ENCODE measurements at regions not wholly inside any gene's neighbourhood (a gene's known extent, or its start where the extent isn't known, plus 50 kb on each side); places are given as distances from the start of the nearest gene placed in this dataset.

- Histone ChIP-seq H3K4me3 (no peak overlapping the region), H3K27me3 (ENCODE audit: low read depth) (no peaks in the 10 kb centered on the region), H3K9me3 (no peaks in the 10 kb centered on the region), H3K27ac (no peak overlapping the region), H3K36me3 (no peaks in the 10 kb centered on the region), H3K4me1 (no peaks in the 10 kb centered on the region)
- ATAC-seq (no peak), DNase-seq (no peak)
- intact Hi-C loops (cut with DNase I) = no loop called here
- TF ChIP-seq, protein P1, sequence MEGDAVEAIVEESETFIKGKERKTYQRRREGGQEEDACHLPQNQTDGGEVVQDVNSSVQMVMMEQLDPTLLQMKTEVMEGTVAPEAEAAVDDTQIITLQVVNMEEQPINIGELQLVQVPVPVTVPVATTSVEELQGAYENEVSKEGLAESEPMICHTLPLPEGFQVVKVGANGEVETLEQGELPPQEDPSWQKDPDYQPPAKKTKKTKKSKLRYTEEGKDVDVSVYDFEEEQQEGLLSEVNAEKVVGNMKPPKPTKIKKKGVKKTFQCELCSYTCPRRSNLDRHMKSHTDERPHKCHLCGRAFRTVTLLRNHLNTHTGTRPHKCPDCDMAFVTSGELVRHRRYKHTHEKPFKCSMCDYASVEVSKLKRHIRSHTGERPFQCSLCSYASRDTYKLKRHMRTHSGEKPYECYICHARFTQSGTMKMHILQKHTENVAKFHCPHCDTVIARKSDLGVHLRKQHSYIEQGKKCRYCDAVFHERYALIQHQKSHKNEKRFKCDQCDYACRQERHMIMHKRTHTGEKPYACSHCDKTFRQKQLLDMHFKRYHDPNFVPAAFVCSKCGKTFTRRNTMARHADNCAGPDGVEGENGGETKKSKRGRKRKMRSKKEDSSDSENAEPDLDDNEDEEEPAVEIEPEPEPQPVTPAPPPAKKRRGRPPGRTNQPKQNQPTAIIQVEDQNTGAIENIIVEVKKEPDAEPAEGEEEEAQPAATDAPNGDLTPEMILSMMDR (IDR thresholded peaks at IDR 0.05) = no peak
Measured at GRCh38 chr13:57932061-57932460, 300.5 kb downstream of the PCDH17 start.

- Histone ChIP-seq H3K27me3 (ENCODE audit: low read depth) (no peaks in the 10 kb centered on the region), H3K9me3 (no peaks in the 10 kb centered on the region), H3K36me3 (no peaks in the 10 kb centered on the region), H3K27ac (no peak overlapping the region), H3K4me1 (no peaks in the 10 kb centered on the region), H3K4me3 (no peak overlapping the region)
- intact Hi-C loops (cut with DNase I) = no loop called here
- TF ChIP-seq, protein P1 (IDR thresholded peaks at IDR 0.05) = no peak
- ATAC-seq (no peak), DNase-seq (no peak)
Measured at GRCh38 chr13:57933606-57934005, 302.1 kb downstream of the PCDH17 start.

DNA sequence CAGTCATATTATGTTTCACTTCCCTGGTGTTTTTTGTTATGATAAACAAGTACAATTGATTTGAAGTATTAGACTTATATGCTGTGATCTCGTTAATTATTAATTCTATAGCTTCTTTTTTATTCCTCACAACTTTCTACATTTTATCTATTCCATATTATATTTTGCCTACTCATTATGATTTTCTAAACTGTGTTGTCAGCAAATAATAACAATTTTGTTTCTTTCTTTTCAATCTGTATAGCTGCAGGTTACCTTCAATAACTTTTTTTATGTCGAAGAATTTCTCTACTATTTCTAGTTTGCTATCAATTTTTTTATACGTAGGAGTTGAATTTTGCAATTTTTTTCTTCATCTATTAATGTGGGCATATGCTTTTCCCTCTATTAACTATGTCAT is 304.4 kb downstream of the PCDH17 start:
- Histone ChIP-seq H3K27ac (no peak overlapping the region), H3K27me3 (ENCODE audit: low read depth) (no peaks in the 10 kb centered on the region), H3K9me3 (no peaks in the 10 kb centered on the region), H3K36me3 (no peaks in the 10 kb centered on the region), H3K4me1 (no peaks in the 10 kb centered on the region), H3K4me3 (no peak overlapping the region)
- intact Hi-C loops (cut with DNase I) = no loop called here
- ATAC-seq (no peak), DNase-seq (no peak)
- TF ChIP-seq, protein P1 (IDR thresholded peaks at IDR 0.05) = no peak

DNA sequence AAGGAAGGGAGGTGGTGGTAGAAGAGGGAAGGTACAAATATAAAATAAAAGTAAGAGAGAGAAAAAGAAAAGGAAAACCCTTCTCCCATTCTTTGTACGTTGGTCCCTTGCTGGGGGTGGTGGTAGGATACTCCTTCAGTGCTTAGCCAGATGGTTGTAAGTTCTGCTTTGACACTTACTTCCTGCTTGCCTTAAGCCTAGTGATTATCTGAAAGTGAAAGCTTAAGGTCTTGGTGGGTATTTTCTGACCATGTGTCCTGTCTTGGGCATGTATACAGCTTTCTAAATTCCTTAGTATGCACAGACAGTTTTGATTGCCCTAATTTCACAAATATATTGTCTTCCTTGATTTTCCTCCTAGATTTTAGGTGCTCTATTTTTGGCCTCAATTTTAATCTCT is 314.8 kb downstream of the PCDH17 start:
- Histone ChIP-seq H3K9me3 (no peaks in the 10 kb centered on the region), H3K27me3 (ENCODE audit: low read depth) (no peaks in the 10 kb centered on the region), H3K36me3 (no peaks in the 10 kb centered on the region), H3K4me3 (no peak overlapping the region), H3K27ac (no peak overlapping the region), H3K4me1 (no peaks in the 10 kb centered on the region)
- intact Hi-C loops (cut with DNase I) = no loop called here
- ATAC-seq = no peak
- TF ChIP-seq, protein P1 (IDR thresholded peaks at IDR 0.05) = no peak
- no peak for DNase-seq

- intact Hi-C loops (cut with DNase I) = no loop called here
Measured at GRCh38 chr13:57948884-57949283, 317.3 kb downstream of the PCDH17 start.

More at GRCh38 chr13:57948884-57949283, 317.3 kb downstream of the PCDH17 start:
- Histone ChIP-seq H3K27ac (no peak overlapping the region), H3K4me1 (no peaks in the 10 kb centered on the region), H3K36me3 (no peaks in the 10 kb centered on the region), H3K27me3 (ENCODE audit: low read depth) (no peaks in the 10 kb centered on the region), H3K9me3 (no peaks in the 10 kb centered on the region), H3K4me3 (no peak overlapping the region)
- ATAC-seq (no peak), DNase-seq (no peak)
- TF ChIP-seq, protein P1 (IDR thresholded peaks at IDR 0.05) = no peak
